ENCODE measurements at regions not wholly inside any gene's neighbourhood (a gene's known extent, or its start where the extent isn't known, plus 50 kb on each side); places are given as distances from the start of the nearest gene placed in this dataset.
"Not testable (repeated sequence)": the region's sequence is repeated elsewhere in the genome, so short reads cannot be mapped to it uniquely, and the experiment has no call there.

DNA sequence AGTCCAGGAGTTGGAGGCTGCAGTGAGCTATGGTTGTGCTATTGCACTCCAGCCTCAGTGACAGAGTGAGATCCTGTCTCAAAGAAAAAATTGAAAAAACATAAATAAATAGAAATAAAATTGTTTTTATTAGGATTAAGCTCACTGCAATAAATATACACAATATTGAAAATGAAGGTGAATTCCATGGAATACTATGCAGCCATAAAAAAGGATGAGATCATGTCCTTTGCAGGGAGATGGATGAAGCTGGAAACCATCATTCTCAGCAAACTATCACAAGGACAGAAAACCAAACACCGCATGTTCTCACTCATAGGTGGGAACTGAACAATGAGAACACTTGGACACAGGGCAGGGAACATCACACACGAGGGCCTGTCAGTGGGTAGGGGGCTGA lies 207.6 kb downstream of the DEPDC1B start:
- CTCF ChIA-PET; H3K9ac ChIP-seq (replicated peaks; ENCODE audit: extremely low read depth, insufficient read depth, low read length); BruUV-seq (replicated peaks); DNase-seq (ENCODE audit: low read depth, low spot score); dilution Hi-C loops (cut with MboI; ENCODE audit: extremely low pct_ligation_motif_present, low sequenced_read_pairs); H3K79me2 ChIP-seq (ENCODE audit: control insufficient read depth, insufficient read depth, low read length); H3K4me3 ChIP-seq (replicated peaks in 1 of 3; ENCODE audit: insufficient read depth in 1 of 3, low read depth in 1 of 3, low read length in 3 of 3); H4K20me1 ChIP-seq (replicated peaks; ENCODE audit: control insufficient read depth, extremely low read depth, insufficient read depth, low read length); H3K36me3 ChIP-seq (ENCODE audit: control insufficient read depth in 2 of 2, extremely low read depth in 1 of 2, insufficient read depth in 2 of 2, low read length in 2 of 2); H3K4me2 ChIP-seq (ENCODE audit: insufficient read depth, low read length); H2AFZ ChIP-seq (ENCODE audit: low read depth, low read length); H3K27me3 ChIP-seq (ENCODE audit: control insufficient read depth in 2 of 2, insufficient read depth in 2 of 2, low read length in 2 of 2); H3K9me3 ChIP-seq (replicated peaks; ENCODE audit: control insufficient read depth, insufficient read depth, low read length); intact Hi-C loops (cut with micrococcal nuclease); H3K27ac ChIP-seq (ENCODE audit: insufficient read depth, low read depth, low read length); POLR2A ChIA-PET; H3K9me1 ChIP-seq (replicated peaks; ENCODE audit: control insufficient read depth, extremely low read depth, insufficient read depth, low read length); H3K4me1 ChIP-seq (ENCODE audit: control insufficient read depth, extremely low read depth, insufficient read depth, low read length); FAIRE-seq: not testable (repeated sequence)

DNA sequence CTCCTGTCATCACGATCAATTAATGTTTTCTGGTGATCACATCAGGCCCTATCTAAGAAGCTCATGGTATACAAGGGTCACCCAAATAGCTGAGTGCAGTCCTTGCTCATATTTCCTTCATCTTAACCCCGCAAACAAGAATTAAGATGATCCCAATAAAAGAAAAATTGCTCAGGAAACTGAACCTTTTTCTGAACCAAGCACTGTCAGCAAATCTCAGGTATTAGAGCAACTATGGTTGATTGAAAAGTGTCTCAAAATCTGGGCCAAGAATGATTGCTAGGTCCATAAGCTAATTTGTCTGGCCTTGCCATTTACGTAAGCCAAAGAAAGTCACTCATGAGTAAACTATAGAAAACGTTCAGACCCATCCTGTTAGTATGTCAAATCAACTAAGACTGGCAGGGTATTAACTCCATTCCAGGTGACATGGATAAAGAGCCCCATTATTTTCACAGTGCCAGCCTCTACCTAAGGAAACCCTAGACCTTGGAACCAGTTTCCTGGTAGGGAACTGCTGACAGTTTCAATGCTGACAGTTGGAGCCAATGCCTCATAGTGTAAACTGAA lies 209.3 kb downstream of the DEPDC1B start:
- H3K9me3 ChIP-seq (replicated peaks; ENCODE audit: control insufficient read depth, insufficient read depth, low read length) = no peaks in the 10 kb centered on the region
- H2AFZ ChIP-seq (ENCODE audit: low read depth, low read length) = no peak overlapping the region
- H4K20me1 ChIP-seq (replicated peaks; ENCODE audit: control insufficient read depth, extremely low read depth, insufficient read depth, low read length) = no peaks in the 10 kb centered on the region
- TF ChIP-seq POLR2AphosphoS5 (IDR thresholded peaks at IDR 0.05; ENCODE audit: insufficient read depth, low read depth, low read length) (no peak), JUN (IDR thresholded peaks at IDR 0.05; ENCODE audit: borderline replicate concordance, insufficient read depth, insufficient read length, low read depth) (no peak), EZH2 (IDR thresholded peaks at IDR 0.05; ENCODE audit: borderline replicate concordance, low read depth, low read length, severe bottlenecking) (no peak), MYC (IDR thresholded peaks at IDR 0.05; ENCODE audit: low read depth, low read length) (no peak), POLR2A (IDR thresholded peaks at IDR 0.05; ENCODE audit: low read depth, low read length) (no peak), FOS (IDR thresholded peaks at IDR 0.05; ENCODE audit: borderline replicate concordance, insufficient read depth, low read length) (no peak), GATA2 (IDR thresholded peaks at IDR 0.05; ENCODE audit: insufficient read depth, insufficient read length, low read depth, low read length) (no peak)
- TF ChIP-seq, protein P1, sequence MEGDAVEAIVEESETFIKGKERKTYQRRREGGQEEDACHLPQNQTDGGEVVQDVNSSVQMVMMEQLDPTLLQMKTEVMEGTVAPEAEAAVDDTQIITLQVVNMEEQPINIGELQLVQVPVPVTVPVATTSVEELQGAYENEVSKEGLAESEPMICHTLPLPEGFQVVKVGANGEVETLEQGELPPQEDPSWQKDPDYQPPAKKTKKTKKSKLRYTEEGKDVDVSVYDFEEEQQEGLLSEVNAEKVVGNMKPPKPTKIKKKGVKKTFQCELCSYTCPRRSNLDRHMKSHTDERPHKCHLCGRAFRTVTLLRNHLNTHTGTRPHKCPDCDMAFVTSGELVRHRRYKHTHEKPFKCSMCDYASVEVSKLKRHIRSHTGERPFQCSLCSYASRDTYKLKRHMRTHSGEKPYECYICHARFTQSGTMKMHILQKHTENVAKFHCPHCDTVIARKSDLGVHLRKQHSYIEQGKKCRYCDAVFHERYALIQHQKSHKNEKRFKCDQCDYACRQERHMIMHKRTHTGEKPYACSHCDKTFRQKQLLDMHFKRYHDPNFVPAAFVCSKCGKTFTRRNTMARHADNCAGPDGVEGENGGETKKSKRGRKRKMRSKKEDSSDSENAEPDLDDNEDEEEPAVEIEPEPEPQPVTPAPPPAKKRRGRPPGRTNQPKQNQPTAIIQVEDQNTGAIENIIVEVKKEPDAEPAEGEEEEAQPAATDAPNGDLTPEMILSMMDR (IDR thresholded peaks at IDR 0.05; ENCODE audit: extremely low read depth in 1 of 2, insufficient read depth in 1 of 2, low read depth in 1 of 2, low read length in 2 of 2) = no peak
- TF ChIP-seq, protein P2, sequence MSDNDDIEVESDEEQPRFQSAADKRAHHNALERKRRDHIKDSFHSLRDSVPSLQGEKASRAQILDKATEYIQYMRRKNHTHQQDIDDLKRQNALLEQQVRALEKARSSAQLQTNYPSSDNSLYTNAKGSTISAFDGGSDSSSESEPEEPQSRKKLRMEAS (IDR thresholded peaks at IDR 0.05; ENCODE audit: insufficient read depth, insufficient read length) = no peak
- no TSS peak for BruUV-seq (replicated peaks)
- no peaks in the 10 kb centered on the region for H3K36me3 ChIP-seq (ENCODE audit: control insufficient read depth in 2 of 2, extremely low read depth in 1 of 2, insufficient read depth in 2 of 2, low read length in 2 of 2)
- H3K4me1 ChIP-seq (ENCODE audit: control insufficient read depth, extremely low read depth, insufficient read depth, low read length) = no peaks in the 10 kb centered on the region
- intact Hi-C loops (cut with micrococcal nuclease) = no loop called here
- no peak for DNase-seq (ENCODE audit: low read depth, low spot score)
- dilution Hi-C loops (cut with MboI; ENCODE audit: extremely low pct_ligation_motif_present, low sequenced_read_pairs) = no loop called here
- H3K27ac ChIP-seq (ENCODE audit: insufficient read depth, low read depth, low read length) = no peak overlapping the region
- no peaks in the 10 kb centered on the region for H3K79me2 ChIP-seq (ENCODE audit: control insufficient read depth, insufficient read depth, low read length)
- no peak for FAIRE-seq
- no peaks in the 10 kb centered on the region for H3K9me1 ChIP-seq (replicated peaks; ENCODE audit: control insufficient read depth, extremely low read depth, insufficient read depth, low read length)
- no peak overlapping the region for H3K4me3 ChIP-seq (replicated peaks in 1 of 3; ENCODE audit: insufficient read depth in 1 of 3, low read depth in 1 of 3, low read length in 3 of 3)
- no peak overlapping the region for H3K4me2 ChIP-seq (ENCODE audit: insufficient read depth, low read length)
- no peaks in the 10 kb centered on the region for H3K27me3 ChIP-seq (ENCODE audit: control insufficient read depth in 2 of 2, insufficient read depth in 2 of 2, low read length in 2 of 2)
- H3K9ac ChIP-seq (replicated peaks; ENCODE audit: extremely low read depth, insufficient read depth, low read length) = no peak overlapping the region
- ChIA-PET POLR2A (no interaction called here), CTCF (no interaction called here)

Measured in endothelial cell of umbilical vein (primary cell).